ENCODE measurements at regions not wholly inside any gene's neighbourhood (a gene's known extent, or its start where the extent isn't known, plus 50 kb on each side); places are given as distances from the start of the nearest gene placed in this dataset.
"Not testable (repeated sequence)": the region's sequence is repeated elsewhere in the genome, so short reads cannot be mapped to it uniquely, and the experiment has no call there.

DNA sequence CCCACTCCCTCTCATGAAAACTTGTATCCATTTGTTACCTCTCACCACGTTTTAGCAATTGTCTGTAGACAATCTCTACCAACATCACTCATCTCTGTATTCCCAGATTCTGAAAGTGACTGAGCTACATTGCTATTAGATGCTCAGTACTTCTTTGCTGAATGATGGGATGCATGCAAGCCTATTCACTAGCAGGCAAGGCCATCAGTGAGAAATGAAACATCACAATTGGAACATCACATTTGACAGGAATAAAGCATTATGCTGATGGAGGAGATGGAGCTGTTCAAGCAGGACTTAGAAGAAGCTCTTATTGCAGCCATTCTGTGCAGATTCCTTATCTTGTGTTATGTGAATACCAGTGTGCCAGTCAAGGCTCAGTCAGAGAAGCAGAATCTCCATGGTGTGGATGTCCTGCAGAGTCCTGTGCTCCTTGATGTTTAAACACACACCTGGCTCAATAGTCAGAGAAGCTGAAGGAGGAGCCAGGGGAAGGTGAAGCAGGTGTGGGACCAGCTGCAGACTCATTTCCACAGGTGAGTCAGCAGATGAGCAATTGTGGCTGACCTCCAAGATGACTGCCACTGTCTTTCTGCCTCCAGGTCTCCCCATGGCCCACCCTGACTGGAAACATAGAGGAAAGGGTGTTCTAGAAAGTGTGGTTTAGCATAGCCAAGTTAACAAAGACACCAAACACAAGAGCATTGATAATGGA is 965.5 kb downstream of the GRID1 start:
- WGBS, 3 donors: 4 to 18% (median 13%) methylated on average over 1 of the region's 1 CpG
- Histone ChIP-seq H3K4me1 (no peaks in the 10 kb centered on the region), H3K27me3 (ENCODE audit: insufficient read depth in 3 of 3, low read length in 2 of 3) (no peaks in the 10 kb centered on the region), H3K4me3 (no peak overlapping the region), H3K27ac (no peak overlapping the region), H3K36me3 (ENCODE audit: insufficient read depth in 1 of 2, low read depth in 1 of 2) (no peaks in the 10 kb centered on the region), H3K9me3 (no peaks in the 10 kb centered on the region)
- intact Hi-C loops (cut with DNase I): no loop called here
- TF ChIP-seq, protein P1, sequence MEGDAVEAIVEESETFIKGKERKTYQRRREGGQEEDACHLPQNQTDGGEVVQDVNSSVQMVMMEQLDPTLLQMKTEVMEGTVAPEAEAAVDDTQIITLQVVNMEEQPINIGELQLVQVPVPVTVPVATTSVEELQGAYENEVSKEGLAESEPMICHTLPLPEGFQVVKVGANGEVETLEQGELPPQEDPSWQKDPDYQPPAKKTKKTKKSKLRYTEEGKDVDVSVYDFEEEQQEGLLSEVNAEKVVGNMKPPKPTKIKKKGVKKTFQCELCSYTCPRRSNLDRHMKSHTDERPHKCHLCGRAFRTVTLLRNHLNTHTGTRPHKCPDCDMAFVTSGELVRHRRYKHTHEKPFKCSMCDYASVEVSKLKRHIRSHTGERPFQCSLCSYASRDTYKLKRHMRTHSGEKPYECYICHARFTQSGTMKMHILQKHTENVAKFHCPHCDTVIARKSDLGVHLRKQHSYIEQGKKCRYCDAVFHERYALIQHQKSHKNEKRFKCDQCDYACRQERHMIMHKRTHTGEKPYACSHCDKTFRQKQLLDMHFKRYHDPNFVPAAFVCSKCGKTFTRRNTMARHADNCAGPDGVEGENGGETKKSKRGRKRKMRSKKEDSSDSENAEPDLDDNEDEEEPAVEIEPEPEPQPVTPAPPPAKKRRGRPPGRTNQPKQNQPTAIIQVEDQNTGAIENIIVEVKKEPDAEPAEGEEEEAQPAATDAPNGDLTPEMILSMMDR (IDR thresholded peaks at IDR 0.05): no peak
- ATAC-seq: no peak
- DNase-seq: no peak

DNA sequence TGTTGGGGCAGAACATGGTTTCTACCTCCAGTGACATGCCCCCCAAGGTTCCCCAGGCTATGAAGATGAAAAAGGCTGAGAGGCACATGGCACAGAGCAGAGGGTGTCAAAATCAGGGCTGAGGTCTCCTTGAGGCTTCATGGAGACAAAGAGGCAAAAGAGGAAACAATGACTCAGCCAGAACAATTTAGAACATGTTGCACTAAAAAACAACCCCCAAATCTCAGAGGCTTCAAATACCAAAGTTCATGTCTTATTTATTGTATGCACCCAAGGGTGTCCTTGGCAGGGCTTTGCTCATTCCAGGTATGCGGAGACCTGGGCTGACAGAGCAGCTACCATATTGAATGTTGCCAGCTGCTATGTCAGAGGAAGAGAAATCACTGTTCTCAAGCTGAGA is 964.1 kb downstream of the GRID1 start:
- H3K27me3 ChIP-seq (ENCODE audit: insufficient read depth in 3 of 3, low read length in 2 of 3): no peaks in the 10 kb centered on the region
- H3K4me3 ChIP-seq: no peak overlapping the region
- TF ChIP-seq, protein P1 (IDR thresholded peaks at IDR 0.05): no peak
- intact Hi-C loops (cut with DNase I): no loop called here
- no peaks in the 10 kb centered on the region for H3K9me3 ChIP-seq
- H3K36me3 ChIP-seq (ENCODE audit: insufficient read depth in 1 of 2, low read depth in 1 of 2): no peaks in the 10 kb centered on the region
- no peak for DNase-seq
- no peak overlapping the region for H3K27ac ChIP-seq
- 86 to 100% (median 95%) methylated on average over 1 of the region's 1 CpG for WGBS, 3 donors
- no peaks in the 10 kb centered on the region for H3K4me1 ChIP-seq
- ATAC-seq: no peak

DNA sequence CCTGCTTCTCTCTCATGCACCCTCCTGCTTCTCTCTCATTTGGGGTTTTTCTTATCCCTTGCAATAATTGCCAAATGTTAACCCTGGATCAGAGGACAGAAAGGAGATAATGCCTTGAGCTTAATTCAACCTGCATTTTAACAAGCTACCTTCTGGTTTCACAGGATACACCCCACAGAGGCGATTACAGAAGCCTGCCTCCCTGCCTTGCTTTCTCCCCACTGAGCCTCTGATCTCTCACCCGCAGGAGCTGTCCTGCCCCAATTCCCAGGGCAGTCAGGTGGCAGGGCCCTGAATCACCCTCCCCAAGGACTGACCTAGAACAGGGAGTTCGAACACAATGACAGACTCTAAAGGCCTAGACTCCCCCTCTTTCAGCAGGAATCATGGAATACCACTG is 959.5 kb downstream of the GRID1 start:
- no peaks in the 10 kb centered on the region for H3K27me3 ChIP-seq (ENCODE audit: insufficient read depth in 3 of 3, low read length in 2 of 3)
- H3K4me3 ChIP-seq: no peak overlapping the region
- no peaks in the 10 kb centered on the region for H3K4me1 ChIP-seq
- no peaks in the 10 kb centered on the region for H3K36me3 ChIP-seq (ENCODE audit: insufficient read depth in 1 of 2, low read depth in 1 of 2)
- no peaks in the 10 kb centered on the region for H3K9me3 ChIP-seq
- no peak for DNase-seq
- intact Hi-C loops (cut with DNase I): no loop called here
- H3K27ac ChIP-seq: no peak overlapping the region
- no peak for ATAC-seq
- TF ChIP-seq, protein P1 (IDR thresholded peaks at IDR 0.05): no peak
- WGBS, 3 donors: 22 to 41% (median 38%) methylated on average over 3 of the region's 3 CpGs

DNA sequence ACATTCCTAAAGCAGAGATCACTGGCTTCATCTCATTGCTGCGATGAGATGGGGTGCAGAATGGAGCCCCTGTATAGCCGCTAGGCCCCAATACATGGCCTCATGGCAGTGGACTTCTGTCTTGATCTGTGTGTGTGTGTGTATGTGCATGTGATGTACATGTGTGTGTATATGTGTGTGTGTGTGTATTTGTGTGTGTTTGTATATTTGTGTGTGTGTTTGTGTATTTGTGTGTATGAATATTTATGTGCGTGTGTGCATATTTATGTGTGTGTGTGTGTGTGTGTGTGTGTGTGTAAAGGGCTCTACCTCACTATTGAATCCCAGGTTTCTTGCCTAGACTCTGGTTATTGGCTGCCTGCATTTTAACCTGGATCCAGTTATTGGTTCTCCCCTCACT is 958.2 kb downstream of the GRID1 start:
- TF ChIP-seq, protein P1 (IDR thresholded peaks at IDR 0.05): no peak
- intact Hi-C loops (cut with DNase I): no loop called here
- H3K36me3 ChIP-seq (ENCODE audit: insufficient read depth in 1 of 2, low read depth in 1 of 2): no peaks in the 10 kb centered on the region
- no peak for DNase-seq
- H3K27ac ChIP-seq: no peak overlapping the region
- 93 to 98% (median 95%) methylated on average over 3 of the region's 3 CpGs for WGBS, 3 donors
- no peaks in the 10 kb centered on the region for H3K9me3 ChIP-seq
- H3K4me1 ChIP-seq: no peaks in the 10 kb centered on the region
- ATAC-seq: no peak
- H3K4me3 ChIP-seq: no peak overlapping the region
- no peaks in the 10 kb centered on the region for H3K27me3 ChIP-seq (ENCODE audit: insufficient read depth in 3 of 3, low read length in 2 of 3)

DNA sequence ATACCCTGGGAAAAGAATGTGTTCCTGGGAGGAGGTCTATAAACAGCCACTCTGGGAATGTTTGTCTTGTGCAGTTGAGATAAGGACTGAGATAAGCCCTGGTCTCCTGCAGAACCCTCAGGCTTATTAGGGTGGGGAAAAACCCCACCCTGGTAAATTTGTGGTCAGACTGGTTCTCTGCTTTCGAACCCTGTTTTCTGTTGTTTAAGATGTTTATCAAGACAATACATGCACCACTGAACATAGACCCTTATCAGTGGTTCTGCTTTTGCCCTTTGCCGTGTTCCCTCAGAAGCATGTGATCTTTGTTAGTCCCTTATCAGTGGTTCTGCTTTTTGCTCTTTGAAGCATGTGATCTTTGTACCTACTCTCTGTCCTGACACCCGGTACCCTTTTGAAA is 956.0 kb downstream of the GRID1 start:
- intact Hi-C loops (cut with DNase I); DNase-seq; H3K27ac ChIP-seq; H3K27me3 ChIP-seq (ENCODE audit: insufficient read depth in 3 of 3, low read length in 2 of 3); H3K4me3 ChIP-seq; H3K9me3 ChIP-seq; H3K36me3 ChIP-seq (ENCODE audit: insufficient read depth in 1 of 2, low read depth in 1 of 2); H3K4me1 ChIP-seq; ATAC-seq: not testable (repeated sequence)
- WGBS, 3 donors: 71 to 88% (median 87%) methylated on average over 3 of the region's 3 CpGs

All from psoas muscle (tissue), 7 donors.